Neural cell (in vitro differentiated cells): ENCODE measurements at regions not wholly inside any gene's neighbourhood (a gene's known extent, or its start where the extent isn't known, plus 50 kb on each side); places are given as distances from the start of the nearest gene placed in this dataset.

Source experiments
- H2AFZ ChIP-seq: fragments of 200-600, 300-800 bp; sonication (generic), shearing (Covaris generic); 2 replicates; pipeline ENCODE4 v1.6.0; 2014; ENCODE audit warnings: low read depth, mild to moderate bottlenecking, antibody characterized with exemption, low read length, moderate library complexity
- H3F3A ChIP-seq: fragments of 200-600 bp; shearing (Covaris generic); 2 replicates; pipeline ENCODE4 v1.6.1; 2016; ENCODE audit warnings: mild to moderate bottlenecking, moderate library complexity, mixed read lengths, antibody characterized with exemption, low read length; ENCODE audit not compliant: insufficient read depth, poor library complexity, severe bottlenecking
- H3K27ac ChIP-seq: fragments of 200-600, 300-800 bp; sonication (generic), shearing (Covaris generic); 2 replicates; pipeline ENCODE4 v1.5.1; 2014; ENCODE audit warnings: mild to moderate bottlenecking, low read length, moderate library complexity
- H3K27me3 ChIP-seq: fragments of 300-800, 200-600 bp; sonication (generic), shearing (Covaris generic); 2 replicates; pipeline ENCODE4 v1.6.0; 2014; ENCODE audit warnings: mild to moderate bottlenecking, low read depth, low read length, moderate library complexity; ENCODE audit not compliant: insufficient read depth
- H3K36me3 ChIP-seq: fragments of 300-800, 200-600 bp; sonication (generic), shearing (Covaris generic); 2 replicates; pipeline ENCODE4 v1.5.1; 2014; ENCODE audit warnings: mild to moderate bottlenecking, antibody characterized with exemption, low read length, moderate library complexity; ENCODE audit not compliant: insufficient read depth
- H3K4me2 ChIP-seq: fragments of 300-800, 200-600 bp; sonication (generic), shearing (Covaris generic); 2 replicates; pipeline ENCODE4 v1.6.0; 2014; ENCODE audit warnings: mild to moderate bottlenecking, low read length
- H3K4me3 ChIP-seq: fragments of 300-800, 200-600 bp; sonication (generic), shearing (Covaris generic); 2 replicates; pipeline ENCODE4 v1.5.1; 2014; ENCODE audit warnings: mild to moderate bottlenecking, low read length, moderate library complexity
- H3K79me2 ChIP-seq: fragments of 200-600 bp; shearing (Covaris generic); replicated peaks from 2 replicates; pipeline ENCODE4 v1.6.0; 2014; ENCODE audit warnings: mild to moderate bottlenecking, low read length, moderate library complexity; ENCODE audit not compliant: insufficient read depth
- H3K9ac ChIP-seq: fragments of 300-800, 200-600 bp; sonication (generic), shearing (Covaris generic); 2 replicates; pipeline ENCODE4 v1.6.1; 2016; ENCODE audit warnings: mild to moderate bottlenecking, low read length, mixed read lengths
- H3K9me2 ChIP-seq: fragments of 200-600 bp; shearing (Covaris generic); 2 replicates; pipeline ENCODE4 v1.6.1; 2016; ENCODE audit warnings: mild to moderate bottlenecking, low read length, mixed read lengths; ENCODE audit not compliant: insufficient read depth
- H3K9me3 ChIP-seq: fragments of 200-600, 300-800 bp; sonication (generic), shearing (Covaris generic); 2 replicates; pipeline ENCODE4 v1.6.1; 2016; ENCODE audit warnings: mild to moderate bottlenecking, mixed run types, low read length, moderate library complexity, mixed read lengths
- H4K20me1 ChIP-seq: fragments of 200-600 bp; shearing (Covaris generic); 2 replicates; pipeline ENCODE4 v1.6.1; 2016; ENCODE audit warnings: mild to moderate bottlenecking, mixed run types; ENCODE audit not compliant: insufficient read depth
- CTCF ChIP-seq: fragments of 450-650 bp; IDR thresholded peaks from 2 replicates; pipeline ENCODE4 v1.5.1; 2014; ENCODE audit warnings: antibody characterized with exemption, mild to moderate bottlenecking, moderate library complexity; ENCODE audit not compliant: poor library complexity, severe bottlenecking
- EP300 ChIP-seq: fragments of 450-650 bp; conservative IDR thresholded peaks from 2 replicates; pipeline ENCODE4 v1.6.1; 2014; ENCODE audit warnings: antibody characterized with exemption, mild to moderate bottlenecking, moderate library complexity; ENCODE audit not compliant: poor library complexity, severe bottlenecking
- EZH2 ChIP-seq: fragments of 200-600, 300-800 bp; shearing (Covaris generic), sonication (generic); IDR thresholded peaks from 2 replicates; pipeline ENCODE4 v1.6.1; 2014; ENCODE audit warnings: antibody characterized with exemption, low read length, borderline replicate concordance, mild to moderate bottlenecking; ENCODE audit not compliant: insufficient read depth, poor library complexity, severe bottlenecking
- MXI1 ChIP-seq: fragments of 450-650 bp; conservative IDR thresholded peaks from 2 replicates; pipeline ENCODE4 v1.6.1; 2014; ENCODE audit warnings: antibody characterized with exemption, mild to moderate bottlenecking; ENCODE audit not compliant: poor library complexity, severe bottlenecking
- POLR2AphosphoS5 ChIP-seq: IDR thresholded peaks from 2 replicates; pipeline ENCODE4 v1.6.1; 2012
- RAD21 ChIP-seq: fragments of 450-650 bp; conservative IDR thresholded peaks from 2 replicates; pipeline ENCODE4 v1.6.1; 2014; ENCODE audit warnings: antibody characterized with exemption, mild to moderate bottlenecking, moderate library complexity
- REST ChIP-seq: IDR thresholded peaks from 2 replicates; pipeline ENCODE4 v1.6.1; 2012; ENCODE audit warnings: borderline replicate concordance
- SMC3 ChIP-seq: fragments of 450-650 bp; conservative IDR thresholded peaks from 2 replicates; pipeline ENCODE4 v1.6.1; 2014; ENCODE audit warnings: antibody characterized with exemption, mild to moderate bottlenecking, moderate library complexity; ENCODE audit not compliant: poor library complexity
- TAF1 ChIP-seq: IDR thresholded peaks from 2 replicates; pipeline ENCODE4 v1.6.1; 2012; ENCODE audit warnings: low read depth

- Histone ChIP-seq H3F3A (no peaks in the 10 kb centered on the region), H3K79me2 (no peaks in the 10 kb centered on the region), H3K9me2 (no peaks in the 10 kb centered on the region), H3K4me3 (no peak overlapping the region), H3K27me3 (no peaks in the 10 kb centered on the region), H3K9ac (no peak overlapping the region), H3K9me3 (no peaks in the 10 kb centered on the region), H3K36me3 (no peaks in the 10 kb centered on the region), H4K20me1 (no peaks in the 10 kb centered on the region), H3K27ac (no peak overlapping the region), H2AFZ (no peak overlapping the region), H3K4me2 (no peak overlapping the region)
- TF ChIP-seq EZH2 (no peak), CTCF (no peak), REST (no peak), TAF1 (no peak), SMC3 (no peak), RAD21 (no peak), MXI1 (no peak), POLR2AphosphoS5 (no peak), EP300 (no peak)
Measured at GRCh38 chr4:138908134-138908533, 107.4 kb upstream of the NOCT start.

GRCh38 chr4:138907174-138907573, 108.4 kb upstream of the NOCT start:
- Histone ChIP-seq H3K9me2 (no peaks in the 10 kb centered on the region), H3K27ac (no peak overlapping the region)
- TF ChIP-seq SMC3, result no peak
- no peak for TF ChIP-seq RAD21
- no peak for TF ChIP-seq REST
- no peak for TF ChIP-seq POLR2AphosphoS5
- no peak for TF ChIP-seq TAF1
- TF ChIP-seq EP300, result no peak
- TF ChIP-seq MXI1, result no peak
- no peak for TF ChIP-seq CTCF

More at GRCh38 chr4:138907174-138907573, 108.4 kb upstream of the NOCT start:
- Histone ChIP-seq H4K20me1 (no peaks in the 10 kb centered on the region), H3K4me2 (no peak overlapping the region), H3K9ac (no peak overlapping the region), H3K79me2 (no peaks in the 10 kb centered on the region), H3F3A (no peaks in the 10 kb centered on the region), H3K36me3 (no peaks in the 10 kb centered on the region), H3K9me3 (no peaks in the 10 kb centered on the region), H3K4me3 (no peak overlapping the region), H2AFZ (no peak overlapping the region), H3K27me3 (no peaks in the 10 kb centered on the region)
